OCI-LY7 (cell line): ENCODE measurements at regions not wholly inside any gene's neighbourhood (a gene's known extent, or its start where the extent isn't known, plus 50 kb on each side); places are given as distances from the start of the nearest gene placed in this dataset.

Experiments
- BruUV-seq: library from RNA; stranded (reverse); fragments of 400-500 nt; replicated peaks from 2 replicates; lab custom pipeline; 2021; lab: Mats Ljungman, UMichigan
- CTCF ChIA-PET: fragments of 300-600 bp; sonication (Branson Sonifier 250); formaldehyde crosslinking; loops from one replicate; lab custom pipeline; 2022; ENCODE audit warnings: antibody characterized with exemption; ENCODE audit not compliant: unreplicated experiment; lab: Charles Lee
- POLR2A ChIA-PET: fragments of 300-600 bp; sonication (Branson Sonifier 250); formaldehyde crosslinking; loops from one replicate; lab custom pipeline; 2022; ENCODE audit warnings: antibody characterized with exemption; lab: Charles Lee
- DNase-seq: peaks from one replicate; pipeline ENCODE4 v3.0.0-alpha.2; 2015; ENCODE audit warnings: low spot score
- H2AFZ ChIP-seq: fragments of 200-600 bp; sonication (generic), shearing (Covaris generic); 2 replicates; pipeline ENCODE4 v1.6.1; 2014; ENCODE audit warnings: mild to moderate bottlenecking, antibody characterized with exemption, low read length, moderate library complexity
- H3K27ac ChIP-seq: fragments of 200-600 bp; sonication (generic); 2 replicates; pipeline ENCODE4 v1.5.1; 2014; ENCODE audit warnings: mixed run types, low read depth, mild to moderate bottlenecking, moderate library complexity, low read length, inconsistent platforms; ENCODE audit not compliant: poor library complexity, severe bottlenecking
- H3K36me3 ChIP-seq: fragments of 200-600 bp; sonication (generic); 2 replicates; pipeline ENCODE4 v1.6.1; 2014; ENCODE audit warnings: mild to moderate bottlenecking, antibody characterized with exemption, low read length, moderate library complexity, mixed read lengths; ENCODE audit not compliant: insufficient read depth
- H3K4me1 ChIP-seq: fragments of 200-600 bp; sonication (generic); 2 replicates; pipeline ENCODE4 v1.5.1; 2014; ENCODE audit warnings: mild to moderate bottlenecking, low read length; ENCODE audit not compliant: insufficient read depth, poor library complexity, severe bottlenecking
- H3K4me2 ChIP-seq: fragments of 200-600 bp; sonication (generic); 2 replicates; pipeline ENCODE4 v1.6.1; 2014; ENCODE audit warnings: mild to moderate bottlenecking, low read length
- H3K4me3 ChIP-seq: fragments of 200-600 bp; sonication (generic); 2 replicates; pipeline ENCODE4 v1.5.1; 2014; ENCODE audit warnings: mild to moderate bottlenecking, low read depth, low read length; ENCODE audit not compliant: poor library complexity, severe bottlenecking
- H3K79me2 ChIP-seq: fragments of 200-600 bp; sonication (generic); 2 replicates; pipeline ENCODE4 v1.6.1; 2016; ENCODE audit warnings: low read depth, mild to moderate bottlenecking, low read length, moderate library complexity, mixed read lengths; ENCODE audit not compliant: insufficient read depth
- H3K9me2 ChIP-seq: fragments of 200-600 bp; sonication (generic); 2 replicates; pipeline ENCODE4 v1.6.1; 2016; ENCODE audit warnings: mild to moderate bottlenecking, low read length, mixed read lengths; ENCODE audit not compliant: insufficient read depth
- H3K9me3 ChIP-seq: fragments of 200-600 bp; sonication (generic); 2 replicates; pipeline ENCODE4 v1.6.1; 2014; ENCODE audit warnings: mild to moderate bottlenecking, mixed run types, low read length, mixed read lengths
- H4K20me1 ChIP-seq: fragments of 200-600 bp; sonication (generic); 2 replicates; pipeline ENCODE4 v1.6.1; 2014; ENCODE audit warnings: mild to moderate bottlenecking, antibody characterized with exemption, low read length, moderate library complexity, mixed read lengths; ENCODE audit not compliant: insufficient read depth
- EZH2phosphoT487 ChIP-seq: fragments of 200-600 bp; sonication (generic); IDR thresholded peaks from 2 replicates; pipeline ENCODE4 v1.6.1; 2018; ENCODE audit warnings: low read depth, borderline replicate concordance, mild to moderate bottlenecking, mixed run types, antibody characterized with exemption, low read length, moderate library complexity, mixed read lengths
- intact Hi-C: fragments of 100-400 bp; cut with micrococcal nuclease; formaldehyde crosslinking; loops from one replicate; pipeline ENCODE4 v1.10.0; 2022; ENCODE audit not compliant: unreplicated experiment
- TF ChIP-seq, protein P1 (sequence below): fragments of 200-600 bp; sonication (generic); conservative IDR thresholded peaks from 2 replicates; pipeline ENCODE4 v1.5.1; 2014; ENCODE audit warnings: mild to moderate bottlenecking, antibody characterized with exemption, low read length, moderate library complexity, mixed read lengths

DNA sequence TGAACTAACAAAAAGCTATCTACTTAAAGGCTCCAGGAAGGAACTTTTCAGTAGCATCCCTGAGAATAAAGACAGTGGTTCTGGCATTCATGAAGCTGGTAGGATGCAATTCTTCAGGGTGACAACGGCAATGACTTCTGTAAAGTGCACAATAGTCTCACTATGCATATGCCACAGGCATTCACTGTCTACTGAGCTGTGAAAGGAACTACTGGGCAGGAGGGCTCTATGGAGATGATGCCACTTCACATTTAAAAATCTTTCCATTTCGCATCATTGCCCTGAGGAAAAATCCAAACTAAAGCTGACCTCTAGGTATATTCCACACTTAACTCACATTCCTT lies 2020.6 kb upstream of the PCDH20 start:
- Histone ChIP-seq H3K4me3 (no peak overlapping the region), H4K20me1 (no peaks in the 10 kb centered on the region), H2AFZ (no peak overlapping the region), H3K9me3 (no peaks in the 10 kb centered on the region), H3K36me3 (no peaks in the 10 kb centered on the region), H3K9me2 (no peaks in the 10 kb centered on the region), H3K4me1 (no peaks in the 10 kb centered on the region), H3K27ac (no peak overlapping the region), H3K79me2 (no peaks in the 10 kb centered on the region), H3K4me2 (no peak overlapping the region)
- POLR2A ChIA-PET: no interaction called here
- no peak for DNase-seq
- TF ChIP-seq, protein P1, sequence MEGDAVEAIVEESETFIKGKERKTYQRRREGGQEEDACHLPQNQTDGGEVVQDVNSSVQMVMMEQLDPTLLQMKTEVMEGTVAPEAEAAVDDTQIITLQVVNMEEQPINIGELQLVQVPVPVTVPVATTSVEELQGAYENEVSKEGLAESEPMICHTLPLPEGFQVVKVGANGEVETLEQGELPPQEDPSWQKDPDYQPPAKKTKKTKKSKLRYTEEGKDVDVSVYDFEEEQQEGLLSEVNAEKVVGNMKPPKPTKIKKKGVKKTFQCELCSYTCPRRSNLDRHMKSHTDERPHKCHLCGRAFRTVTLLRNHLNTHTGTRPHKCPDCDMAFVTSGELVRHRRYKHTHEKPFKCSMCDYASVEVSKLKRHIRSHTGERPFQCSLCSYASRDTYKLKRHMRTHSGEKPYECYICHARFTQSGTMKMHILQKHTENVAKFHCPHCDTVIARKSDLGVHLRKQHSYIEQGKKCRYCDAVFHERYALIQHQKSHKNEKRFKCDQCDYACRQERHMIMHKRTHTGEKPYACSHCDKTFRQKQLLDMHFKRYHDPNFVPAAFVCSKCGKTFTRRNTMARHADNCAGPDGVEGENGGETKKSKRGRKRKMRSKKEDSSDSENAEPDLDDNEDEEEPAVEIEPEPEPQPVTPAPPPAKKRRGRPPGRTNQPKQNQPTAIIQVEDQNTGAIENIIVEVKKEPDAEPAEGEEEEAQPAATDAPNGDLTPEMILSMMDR: no peak
- TF ChIP-seq EZH2phosphoT487: no peak
- CTCF ChIA-PET: no interaction called here
- intact Hi-C loops: no loop called here
- BruUV-seq: no TSS peak

DNA sequence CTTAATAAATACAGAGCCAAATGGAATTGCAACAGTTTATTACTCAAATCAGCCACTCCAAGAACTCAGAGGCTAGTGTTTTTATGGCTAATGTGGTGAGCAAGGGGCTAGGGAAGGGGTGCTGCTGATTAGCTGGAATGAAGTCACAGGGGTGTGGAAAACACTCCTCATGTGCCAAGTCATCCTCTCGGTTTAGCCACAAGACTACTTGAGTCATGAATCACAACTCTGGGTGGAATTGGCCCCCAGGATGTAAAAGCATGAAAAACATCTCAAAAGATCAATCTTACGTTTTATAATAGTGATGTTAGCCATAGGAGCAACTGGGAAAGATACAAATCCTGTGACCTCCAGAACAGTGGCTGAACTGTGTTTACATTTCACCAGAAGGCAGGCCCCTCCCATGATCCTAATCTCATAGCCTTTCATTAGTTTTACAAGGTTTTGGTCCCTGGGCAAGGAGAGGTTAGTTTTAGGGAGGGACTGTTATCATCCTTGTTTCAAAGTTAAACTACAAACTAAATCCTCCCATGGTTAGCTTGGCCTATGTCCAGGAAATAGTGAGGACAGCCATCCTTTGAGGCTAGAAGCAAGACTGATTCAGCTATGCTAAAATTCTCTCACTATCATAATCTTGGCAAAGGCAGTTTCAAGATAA lies 2020.1 kb upstream of the PCDH20 start:
- H2AFZ ChIP-seq: no peak overlapping the region
- H4K20me1 ChIP-seq: no peaks in the 10 kb centered on the region
- no peak for DNase-seq
- no peaks in the 10 kb centered on the region for H3K9me2 ChIP-seq
- H3K9me3 ChIP-seq: no peaks in the 10 kb centered on the region
- no peaks in the 10 kb centered on the region for H3K79me2 ChIP-seq
- intact Hi-C loops: no loop called here
- TF ChIP-seq EZH2phosphoT487: no peak
- TF ChIP-seq, protein P1: no peak
- POLR2A ChIA-PET: interaction anchor here (2.2 kb wide), 1 partner anchor 13 kb away, joined by 10 read pairs; no protein-coding TSS in a partner anchor
- H3K36me3 ChIP-seq: no peaks in the 10 kb centered on the region
- no peak overlapping the region for H3K4me2 ChIP-seq
- H3K4me1 ChIP-seq: no peaks in the 10 kb centered on the region
- CTCF ChIA-PET: no interaction called here
- no peak overlapping the region for H3K4me3 ChIP-seq
- no TSS peak for BruUV-seq
- H3K27ac ChIP-seq: no peak overlapping the region

DNA sequence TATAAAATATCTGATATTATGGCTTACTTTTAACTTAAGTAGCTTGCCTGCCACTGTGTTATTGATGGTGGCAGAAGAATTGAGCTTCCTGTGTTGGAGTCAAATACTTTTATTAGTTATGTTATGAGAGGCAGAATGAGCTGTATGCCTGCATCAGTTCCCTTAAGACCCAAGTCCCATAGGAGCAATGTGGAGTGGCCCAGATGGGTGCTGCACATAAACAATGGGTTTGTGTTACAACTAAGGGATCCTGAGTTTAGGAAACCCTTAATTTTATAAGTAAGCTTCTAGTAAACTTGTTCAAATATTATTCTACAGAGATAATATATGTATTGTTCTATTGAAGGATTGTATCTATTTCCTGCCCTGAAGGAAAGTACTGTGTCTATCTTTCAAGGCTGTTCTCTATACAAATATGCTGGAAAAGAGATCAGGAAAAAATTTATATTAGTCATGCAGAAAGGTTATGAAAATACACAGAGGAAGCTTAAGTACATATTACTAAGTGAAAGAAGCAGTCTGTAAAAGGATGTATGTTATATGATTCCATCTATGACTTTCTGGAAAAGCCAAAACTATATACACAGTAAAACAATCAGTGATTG lies 2018.0 kb upstream of the PCDH20 start:
- no peaks in the 10 kb centered on the region for H3K36me3 ChIP-seq
- no peaks in the 10 kb centered on the region for H3K4me1 ChIP-seq
- no peaks in the 10 kb centered on the region for H3K79me2 ChIP-seq
- H4K20me1 ChIP-seq: no peaks in the 10 kb centered on the region
- intact Hi-C loops: no loop called here
- no peak overlapping the region for H3K4me3 ChIP-seq
- H3K4me2 ChIP-seq: no peak overlapping the region
- CTCF ChIA-PET: interaction anchor here (0.6 kb wide), 1 partner anchor 228 kb away, joined by 3 read pairs; no protein-coding TSS in a partner anchor
- H3K9me3 ChIP-seq: no peaks in the 10 kb centered on the region
- no peaks in the 10 kb centered on the region for H3K9me2 ChIP-seq
- H3K27ac ChIP-seq: no peak overlapping the region
- H2AFZ ChIP-seq: no peak overlapping the region
- no peak for DNase-seq
- no peak for TF ChIP-seq EZH2phosphoT487
- TF ChIP-seq, protein P1: no peak
- POLR2A ChIA-PET: interaction anchor here (1.2 to 2.2 kb wide), 2 partner anchors 9 to 10 kb away, joined by 3 to 10 read pairs; no protein-coding TSS in a partner anchor
- no TSS peak for BruUV-seq
